ENCODE measurements at regions not wholly inside any gene's neighbourhood (a gene's known extent, or its start where the extent isn't known, plus 50 kb on each side); places are given as distances from the start of the nearest gene placed in this dataset.

DNA sequence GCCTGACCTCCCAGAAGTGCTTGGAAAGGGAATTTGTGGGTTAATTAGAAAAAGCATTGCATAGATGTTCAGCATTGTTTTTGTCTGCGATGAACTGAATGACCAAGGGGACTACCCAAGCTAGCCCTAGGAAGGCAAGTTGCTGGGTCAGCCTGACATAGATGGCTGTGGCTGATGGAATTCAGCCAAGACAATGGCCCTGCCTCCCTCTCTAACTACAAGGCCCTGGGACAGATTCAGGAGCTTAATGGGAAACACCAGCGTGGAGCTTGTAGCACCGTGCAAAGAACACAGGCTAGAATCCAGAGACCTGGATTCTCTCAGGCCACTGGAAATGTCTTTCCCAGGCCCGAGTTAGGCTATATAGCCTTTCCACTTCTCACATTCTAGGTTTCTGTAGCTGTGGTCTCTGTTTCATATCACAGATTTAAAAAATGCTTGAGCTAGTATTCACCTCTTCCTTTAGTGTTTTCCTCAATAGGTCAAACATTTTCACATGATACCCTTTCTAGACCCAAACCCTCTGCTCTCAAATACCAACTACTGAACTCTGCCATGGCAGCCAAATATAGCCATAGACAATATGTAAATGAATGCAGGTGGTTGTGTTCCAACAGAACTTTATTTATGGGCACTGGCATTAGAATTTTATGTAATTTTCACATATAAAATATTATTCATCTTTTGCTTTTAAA lies 294.3 kb upstream of the MEX3C start:
- TF ChIP-seq, protein P1, sequence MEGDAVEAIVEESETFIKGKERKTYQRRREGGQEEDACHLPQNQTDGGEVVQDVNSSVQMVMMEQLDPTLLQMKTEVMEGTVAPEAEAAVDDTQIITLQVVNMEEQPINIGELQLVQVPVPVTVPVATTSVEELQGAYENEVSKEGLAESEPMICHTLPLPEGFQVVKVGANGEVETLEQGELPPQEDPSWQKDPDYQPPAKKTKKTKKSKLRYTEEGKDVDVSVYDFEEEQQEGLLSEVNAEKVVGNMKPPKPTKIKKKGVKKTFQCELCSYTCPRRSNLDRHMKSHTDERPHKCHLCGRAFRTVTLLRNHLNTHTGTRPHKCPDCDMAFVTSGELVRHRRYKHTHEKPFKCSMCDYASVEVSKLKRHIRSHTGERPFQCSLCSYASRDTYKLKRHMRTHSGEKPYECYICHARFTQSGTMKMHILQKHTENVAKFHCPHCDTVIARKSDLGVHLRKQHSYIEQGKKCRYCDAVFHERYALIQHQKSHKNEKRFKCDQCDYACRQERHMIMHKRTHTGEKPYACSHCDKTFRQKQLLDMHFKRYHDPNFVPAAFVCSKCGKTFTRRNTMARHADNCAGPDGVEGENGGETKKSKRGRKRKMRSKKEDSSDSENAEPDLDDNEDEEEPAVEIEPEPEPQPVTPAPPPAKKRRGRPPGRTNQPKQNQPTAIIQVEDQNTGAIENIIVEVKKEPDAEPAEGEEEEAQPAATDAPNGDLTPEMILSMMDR (IDR thresholded peaks at IDR 0.05) = no peak
- no peak for TF ChIP-seq EP300 (IDR thresholded peaks at IDR 0.05; ENCODE audit: borderline replicate concordance in 1 of 2, low read depth in 1 of 2, low read length in 1 of 2)
- TF ChIP-seq FOSL2 (IDR thresholded peaks at IDR 0.05; ENCODE audit: borderline replicate concordance, low read depth) = no peak
- TF ChIP-seq, protein P2, sequence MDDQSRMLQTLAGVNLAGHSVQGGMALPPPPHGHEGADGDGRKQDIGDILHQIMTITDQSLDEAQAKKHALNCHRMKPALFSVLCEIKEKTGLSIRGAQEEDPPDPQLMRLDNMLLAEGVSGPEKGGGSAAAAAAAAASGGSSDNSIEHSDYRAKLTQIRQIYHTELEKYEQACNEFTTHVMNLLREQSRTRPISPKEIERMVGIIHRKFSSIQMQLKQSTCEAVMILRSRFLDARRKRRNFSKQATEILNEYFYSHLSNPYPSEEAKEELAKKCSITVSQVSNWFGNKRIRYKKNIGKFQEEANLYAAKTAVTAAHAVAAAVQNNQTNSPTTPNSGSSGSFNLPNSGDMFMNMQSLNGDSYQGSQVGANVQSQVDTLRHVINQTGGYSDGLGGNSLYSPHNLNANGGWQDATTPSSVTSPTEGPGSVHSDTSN (IDR thresholded peaks at IDR 0.05) = no peak
- TF ChIP-seq POLR2AphosphoS5 (IDR thresholded peaks at IDR 0.05; ENCODE audit: low read depth, low read length) = no peak
- TF ChIP-seq, protein P3, sequence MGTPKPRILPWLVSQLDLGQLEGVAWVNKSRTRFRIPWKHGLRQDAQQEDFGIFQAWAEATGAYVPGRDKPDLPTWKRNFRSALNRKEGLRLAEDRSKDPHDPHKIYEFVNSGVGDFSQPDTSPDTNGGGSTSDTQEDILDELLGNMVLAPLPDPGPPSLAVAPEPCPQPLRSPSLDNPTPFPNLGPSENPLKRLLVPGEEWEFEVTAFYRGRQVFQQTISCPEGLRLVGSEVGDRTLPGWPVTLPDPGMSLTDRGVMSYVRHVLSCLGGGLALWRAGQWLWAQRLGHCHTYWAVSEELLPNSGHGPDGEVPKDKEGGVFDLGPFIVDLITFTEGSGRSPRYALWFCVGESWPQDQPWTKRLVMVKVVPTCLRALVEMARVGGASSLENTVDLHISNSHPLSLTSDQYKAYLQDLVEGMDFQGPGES (IDR thresholded peaks at IDR 0.05; ENCODE audit: low read depth, low read length) = no peak
- TF ChIP-seq MXI1 (IDR thresholded peaks at IDR 0.05; ENCODE audit: low read depth, low read length) = no peak
- no peak for TF ChIP-seq FOXM1 (IDR thresholded peaks at IDR 0.05; ENCODE audit: low read depth)
- TF ChIP-seq TCF12 (IDR thresholded peaks at IDR 0.05) = no peak
- no peak for TF ChIP-seq EZH2phosphoT487 (IDR thresholded peaks at IDR 0.05; ENCODE audit: borderline replicate concordance, low read depth)
- TF ChIP-seq, protein P4, sequence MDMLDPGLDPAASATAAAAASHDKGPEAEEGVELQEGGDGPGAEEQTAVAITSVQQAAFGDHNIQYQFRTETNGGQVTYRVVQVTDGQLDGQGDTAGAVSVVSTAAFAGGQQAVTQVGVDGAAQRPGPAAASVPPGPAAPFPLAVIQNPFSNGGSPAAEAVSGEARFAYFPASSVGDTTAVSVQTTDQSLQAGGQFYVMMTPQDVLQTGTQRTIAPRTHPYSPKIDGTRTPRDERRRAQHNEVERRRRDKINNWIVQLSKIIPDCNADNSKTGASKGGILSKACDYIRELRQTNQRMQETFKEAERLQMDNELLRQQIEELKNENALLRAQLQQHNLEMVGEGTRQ (IDR thresholded peaks at IDR 0.05; ENCODE audit: borderline replicate concordance, low read depth, low read length) = no peak

Data from SK-N-SH (cell line).